WTC11 (cell line): ENCODE measurements at regions not wholly inside any gene's neighbourhood (a gene's known extent, or its start where the extent isn't known, plus 50 kb on each side); places are given as distances from the start of the nearest gene placed in this dataset.

ENCODE experiments used
- ATAC-seq: fragments of 200-7000 bp; cut with Tn5 transposase; 2 replicates; pipeline ENCODE4 v1.10.0; 2021; ENCODE audit warnings: mild to moderate bottlenecking, moderate library complexity
- CTCF ChIA-PET: fragments of 300-600 bp; sonication (Branson Sonifier 250); formaldehyde crosslinking; loops from one replicate; lab custom pipeline; 2021; ENCODE audit warnings: antibody characterized with exemption; lab: Charles Lee
- POLR2A ChIA-PET: fragments of 350-600 bp; sonication (Branson Sonifier 250); formaldehyde crosslinking; loops from one replicate; lab custom pipeline; 2021; ENCODE audit warnings: antibody characterized with exemption; lab: Charles Lee
- DNase-seq: peaks from one replicate; pipeline ENCODE4 v3.0.0; 2021; ENCODE audit warnings: low spot score
- H3K27ac Mint-ChIP-seq: 2 replicates; pipeline ENCODE4 v1.8.0; 2021; ENCODE audit warnings: mixed read lengths
- H3K27me3 Mint-ChIP-seq: 2 replicates; pipeline ENCODE4 v1.8.0; 2021; ENCODE audit warnings: low read depth, mild to moderate bottlenecking, moderate library complexity, mixed read lengths
- H3K36me3 Mint-ChIP-seq: 2 replicates; pipeline ENCODE4 v1.8.0; 2021; ENCODE audit warnings: mixed read lengths
- H3K4me1 Mint-ChIP-seq: 2 replicates; pipeline ENCODE4 v1.8.0; 2022; ENCODE audit warnings: mixed read lengths
- H3K4me3 Mint-ChIP-seq: 2 replicates; pipeline ENCODE4 v1.8.0; 2021; ENCODE audit warnings: mild to moderate bottlenecking, moderate library complexity, mixed read lengths
- H3K9me3 Mint-ChIP-seq: 2 replicates; pipeline ENCODE4 v1.8.0; 2021; ENCODE audit warnings: mixed read lengths
- CREB1 ChIP-seq: sonication (generic); formaldehyde crosslinking; IDR thresholded peaks from 2 replicates; pipeline ENCODE4 v1.8.0; 2023; ENCODE audit warnings: mild to moderate bottlenecking, missing genetic modification reagents
- EMX1 ChIP-seq: fragments of 250-450 bp; sonication (Bioruptor Pico); IDR thresholded peaks from 2 replicates; pipeline ENCODE4 v1.8.0; 2021; ENCODE audit warnings: mild to moderate bottlenecking
- FOXK1 ChIP-seq: sonication (generic); formaldehyde crosslinking; IDR thresholded peaks from 2 replicates; pipeline ENCODE4 v1.8.0; 2022; ENCODE audit warnings: mild to moderate bottlenecking, moderate library complexity, missing genetic modification reagents
- GABPB1 ChIP-seq: sonication (generic); formaldehyde crosslinking; IDR thresholded peaks from 2 replicates; pipeline ENCODE4 v1.8.1; 2023; ENCODE audit warnings: mild to moderate bottlenecking, missing genetic modification reagents
- GTF2I ChIP-seq: fragments of 250-450 bp; sonication (Bioruptor Pico); conservative IDR thresholded peaks from 2 replicates; pipeline ENCODE4 v1.4.0; 2021; ENCODE audit warnings: mild to moderate bottlenecking
- IRF2 ChIP-seq: sonication (generic); formaldehyde crosslinking; IDR thresholded peaks from 2 replicates; pipeline ENCODE4 v1.8.0; 2022; ENCODE audit warnings: low read depth, missing genetic modification reagents, borderline replicate concordance
- JAZF1 ChIP-seq: fragments of 250-450 bp; sonication (Bioruptor Pico); IDR thresholded peaks from 2 replicates; pipeline ENCODE4 v1.9.0; 2021; ENCODE audit warnings: moderate library complexity, mild to moderate bottlenecking, inconsistent platforms
- MXD4 ChIP-seq: fragments of 250-450 bp; sonication (Bioruptor Pico); IDR thresholded peaks from 2 replicates; pipeline ENCODE4 v1.8.0; 2021; ENCODE audit warnings: mild to moderate bottlenecking, moderate library complexity, borderline replicate concordance
- NFATC4 ChIP-seq: fragments of 250-450 bp; sonication (Bioruptor Pico); IDR thresholded peaks from 2 replicates; pipeline ENCODE4 v1.9.0; 2021; ENCODE audit warnings: mild to moderate bottlenecking
- NR3C1 ChIP-seq: sonication (generic); formaldehyde crosslinking; conservative IDR thresholded peaks from 2 replicates; pipeline ENCODE4 v1.8.1; 2023; ENCODE audit warnings: low read depth, mild to moderate bottlenecking, missing genetic modification reagents
- RELA ChIP-seq: sonication (generic); formaldehyde crosslinking; IDR thresholded peaks from 2 replicates; pipeline ENCODE4 v1.8.1; 2022; ENCODE audit warnings: missing genetic modification reagents, mild to moderate bottlenecking, borderline replicate concordance
- TCF7 ChIP-seq: sonication (generic); formaldehyde crosslinking; IDR thresholded peaks from 2 replicates; pipeline ENCODE4 v1.8.0; 2022; ENCODE audit warnings: mild to moderate bottlenecking, low read depth, missing genetic modification reagents, moderate library complexity
- ZNF121 ChIP-seq: sonication (generic); formaldehyde crosslinking; IDR thresholded peaks from 2 replicates; pipeline ENCODE4 v1.8.0; 2023; ENCODE audit warnings: missing genetic modification reagents
- ZNF232 ChIP-seq: sonication (generic); formaldehyde crosslinking; IDR thresholded peaks from 2 replicates; pipeline ENCODE4 v1.8.0; 2022; ENCODE audit warnings: mild to moderate bottlenecking, missing genetic modification reagents
- ZNF317 ChIP-seq: sonication (generic); formaldehyde crosslinking; IDR thresholded peaks from 2 replicates; pipeline ENCODE4 v1.8.1; 2023; ENCODE audit warnings: low read depth, mild to moderate bottlenecking, moderate library complexity, missing genetic modification reagents, borderline replicate concordance
- ZNF671 ChIP-seq: fragments of 250-450 bp; sonication (Bioruptor Pico); IDR thresholded peaks from 2 replicates; pipeline ENCODE4 v1.8.0; 2021; ENCODE audit warnings: mild to moderate bottlenecking
- TF ChIP-seq, protein P1 (sequence below): sonication (generic); formaldehyde crosslinking; IDR thresholded peaks from 2 replicates; pipeline ENCODE4 v1.8.1; 2022; ENCODE audit warnings: mild to moderate bottlenecking, moderate library complexity, missing genetic modification reagents
- TF ChIP-seq, protein P2 (sequence below): sonication (generic); formaldehyde crosslinking; IDR thresholded peaks from 2 replicates; pipeline ENCODE4 v1.8.1; 2023; ENCODE audit warnings: mild to moderate bottlenecking, missing genetic modification reagents, borderline replicate concordance
- TF ChIP-seq, protein P3 (sequence below): fragments of 250-450 bp; sonication (Bioruptor Pico); IDR thresholded peaks from 2 replicates; pipeline ENCODE4 v1.9.0; 2021; ENCODE audit warnings: mild to moderate bottlenecking
- TF ChIP-seq, protein P4 (sequence below): sonication (generic); formaldehyde crosslinking; IDR thresholded peaks from 2 replicates; pipeline ENCODE4 v1.8.1; 2023; ENCODE audit warnings: mild to moderate bottlenecking, missing genetic modification reagents, moderate library complexity
- TF ChIP-seq, protein P5 (sequence below): sonication (generic); formaldehyde crosslinking; conservative IDR thresholded peaks from 2 replicates; pipeline ENCODE4 v1.8.1; 2022; ENCODE audit warnings: mild to moderate bottlenecking, missing genetic modification reagents
- TF ChIP-seq, protein P6 (sequence below): sonication (generic); formaldehyde crosslinking; IDR thresholded peaks from 2 replicates; pipeline ENCODE4 v1.8.0; 2022; ENCODE audit warnings: mild to moderate bottlenecking, missing genetic modification reagents
- TF ChIP-seq, protein P7 (sequence below): fragments of 250-450 bp; sonication (Bioruptor Pico); IDR thresholded peaks from 2 replicates; pipeline ENCODE4 v1.9.0; 2021; ENCODE audit warnings: moderate library complexity, mild to moderate bottlenecking, inconsistent platforms, borderline replicate concordance
- TF ChIP-seq, protein P8 (sequence below): sonication (generic); formaldehyde crosslinking; IDR thresholded peaks from 2 replicates; pipeline ENCODE4 v1.8.1; 2023; ENCODE audit warnings: mild to moderate bottlenecking, missing genetic modification reagents

DNA sequence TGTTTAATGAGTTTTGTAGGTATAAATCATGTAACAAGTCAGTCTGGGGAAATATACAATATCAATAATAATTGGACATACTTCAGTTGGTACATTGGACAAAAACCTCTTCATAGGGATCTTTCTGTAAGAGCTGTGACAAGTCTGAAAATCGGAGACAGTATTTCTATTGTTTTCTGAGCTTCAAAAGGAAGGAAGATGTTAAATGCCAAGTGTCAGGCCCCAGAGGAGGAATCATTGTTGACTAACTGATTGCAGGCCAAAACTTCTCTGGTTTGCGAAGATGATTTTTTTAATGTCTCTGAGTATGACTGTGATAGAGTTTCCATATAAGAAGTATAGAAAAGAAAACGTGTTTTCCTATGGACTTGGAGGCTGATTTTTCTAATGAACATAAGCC lies 316.4 kb downstream of the RNF144B start:
- peaks cover 10% of the 10 kb centered on the region; the same call in 1 of the 2 replicates for H3K9me3 Mint-ChIP-seq
- ChIA-PET CTCF (no interaction called here), POLR2A (no interaction called here)
- H3K36me3 Mint-ChIP-seq = no peaks in the 10 kb centered on the region
- DNase-seq (no peak), ATAC-seq (no peak)
- H3K27me3 Mint-ChIP-seq = no peaks in the 10 kb centered on the region
- no peak overlapping the region for H3K27ac Mint-ChIP-seq
- TF ChIP-seq, protein P1, sequence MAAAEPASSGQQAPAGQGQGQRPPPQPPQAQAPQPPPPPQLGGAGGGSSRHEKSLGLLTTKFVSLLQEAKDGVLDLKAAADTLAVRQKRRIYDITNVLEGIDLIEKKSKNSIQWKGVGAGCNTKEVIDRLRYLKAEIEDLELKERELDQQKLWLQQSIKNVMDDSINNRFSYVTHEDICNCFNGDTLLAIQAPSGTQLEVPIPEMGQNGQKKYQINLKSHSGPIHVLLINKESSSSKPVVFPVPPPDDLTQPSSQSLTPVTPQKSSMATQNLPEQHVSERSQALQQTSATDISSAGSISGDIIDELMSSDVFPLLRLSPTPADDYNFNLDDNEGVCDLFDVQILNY = no peak
- TF ChIP-seq GABPB1 (CRISPR knock-in tag) (no peak), NR3C1 (CRISPR knock-in tag) (no peak), ZNF232 (CRISPR knock-in tag) (no peak), ZNF671 (CRISPR knock-in tag) (no peak)
- TF ChIP-seq, protein P2, sequence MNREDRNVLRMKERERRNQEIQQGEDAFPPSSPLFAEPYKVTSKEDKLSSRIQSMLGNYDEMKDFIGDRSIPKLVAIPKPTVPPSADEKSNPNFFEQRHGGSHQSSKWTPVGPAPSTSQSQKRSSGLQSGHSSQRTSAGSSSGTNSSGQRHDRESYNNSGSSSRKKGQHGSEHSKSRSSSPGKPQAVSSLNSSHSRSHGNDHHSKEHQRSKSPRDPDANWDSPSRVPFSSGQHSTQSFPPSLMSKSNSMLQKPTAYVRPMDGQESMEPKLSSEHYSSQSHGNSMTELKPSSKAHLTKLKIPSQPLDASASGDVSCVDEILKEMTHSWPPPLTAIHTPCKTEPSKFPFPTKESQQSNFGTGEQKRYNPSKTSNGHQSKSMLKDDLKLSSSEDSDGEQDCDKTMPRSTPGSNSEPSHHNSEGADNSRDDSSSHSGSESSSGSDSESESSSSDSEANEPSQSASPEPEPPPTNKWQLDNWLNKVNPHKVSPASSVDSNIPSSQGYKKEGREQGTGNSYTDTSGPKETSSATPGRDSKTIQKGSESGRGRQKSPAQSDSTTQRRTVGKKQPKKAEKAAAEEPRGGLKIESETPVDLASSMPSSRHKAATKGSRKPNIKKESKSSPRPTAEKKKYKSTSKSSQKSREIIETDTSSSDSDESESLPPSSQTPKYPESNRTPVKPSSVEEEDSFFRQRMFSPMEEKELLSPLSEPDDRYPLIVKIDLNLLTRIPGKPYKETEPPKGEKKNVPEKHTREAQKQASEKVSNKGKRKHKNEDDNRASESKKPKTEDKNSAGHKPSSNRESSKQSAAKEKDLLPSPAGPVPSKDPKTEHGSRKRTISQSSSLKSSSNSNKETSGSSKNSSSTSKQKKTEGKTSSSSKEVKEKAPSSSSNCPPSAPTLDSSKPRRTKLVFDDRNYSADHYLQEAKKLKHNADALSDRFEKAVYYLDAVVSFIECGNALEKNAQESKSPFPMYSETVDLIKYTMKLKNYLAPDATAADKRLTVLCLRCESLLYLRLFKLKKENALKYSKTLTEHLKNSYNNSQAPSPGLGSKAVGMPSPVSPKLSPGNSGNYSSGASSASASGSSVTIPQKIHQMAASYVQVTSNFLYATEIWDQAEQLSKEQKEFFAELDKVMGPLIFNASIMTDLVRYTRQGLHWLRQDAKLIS (CRISPR knock-in tag) = no peak
- TF ChIP-seq, protein P3, sequence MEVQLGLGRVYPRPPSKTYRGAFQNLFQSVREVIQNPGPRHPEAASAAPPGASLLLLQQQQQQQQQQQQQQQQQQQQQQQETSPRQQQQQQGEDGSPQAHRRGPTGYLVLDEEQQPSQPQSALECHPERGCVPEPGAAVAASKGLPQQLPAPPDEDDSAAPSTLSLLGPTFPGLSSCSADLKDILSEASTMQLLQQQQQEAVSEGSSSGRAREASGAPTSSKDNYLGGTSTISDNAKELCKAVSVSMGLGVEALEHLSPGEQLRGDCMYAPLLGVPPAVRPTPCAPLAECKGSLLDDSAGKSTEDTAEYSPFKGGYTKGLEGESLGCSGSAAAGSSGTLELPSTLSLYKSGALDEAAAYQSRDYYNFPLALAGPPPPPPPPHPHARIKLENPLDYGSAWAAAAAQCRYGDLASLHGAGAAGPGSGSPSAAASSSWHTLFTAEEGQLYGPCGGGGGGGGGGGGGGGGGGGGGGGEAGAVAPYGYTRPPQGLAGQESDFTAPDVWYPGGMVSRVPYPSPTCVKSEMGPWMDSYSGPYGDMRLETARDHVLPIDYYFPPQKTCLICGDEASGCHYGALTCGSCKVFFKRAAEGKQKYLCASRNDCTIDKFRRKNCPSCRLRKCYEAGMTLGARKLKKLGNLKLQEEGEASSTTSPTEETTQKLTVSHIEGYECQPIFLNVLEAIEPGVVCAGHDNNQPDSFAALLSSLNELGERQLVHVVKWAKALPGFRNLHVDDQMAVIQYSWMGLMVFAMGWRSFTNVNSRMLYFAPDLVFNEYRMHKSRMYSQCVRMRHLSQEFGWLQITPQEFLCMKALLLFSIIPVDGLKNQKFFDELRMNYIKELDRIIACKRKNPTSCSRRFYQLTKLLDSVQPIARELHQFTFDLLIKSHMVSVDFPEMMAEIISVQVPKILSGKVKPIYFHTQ = no peak
- H3K4me1 Mint-ChIP-seq = peaks cover 4% of the 10 kb centered on the region; the same call in 1 of the 2 replicates
- no peak overlapping the region for H3K4me3 Mint-ChIP-seq

DNA sequence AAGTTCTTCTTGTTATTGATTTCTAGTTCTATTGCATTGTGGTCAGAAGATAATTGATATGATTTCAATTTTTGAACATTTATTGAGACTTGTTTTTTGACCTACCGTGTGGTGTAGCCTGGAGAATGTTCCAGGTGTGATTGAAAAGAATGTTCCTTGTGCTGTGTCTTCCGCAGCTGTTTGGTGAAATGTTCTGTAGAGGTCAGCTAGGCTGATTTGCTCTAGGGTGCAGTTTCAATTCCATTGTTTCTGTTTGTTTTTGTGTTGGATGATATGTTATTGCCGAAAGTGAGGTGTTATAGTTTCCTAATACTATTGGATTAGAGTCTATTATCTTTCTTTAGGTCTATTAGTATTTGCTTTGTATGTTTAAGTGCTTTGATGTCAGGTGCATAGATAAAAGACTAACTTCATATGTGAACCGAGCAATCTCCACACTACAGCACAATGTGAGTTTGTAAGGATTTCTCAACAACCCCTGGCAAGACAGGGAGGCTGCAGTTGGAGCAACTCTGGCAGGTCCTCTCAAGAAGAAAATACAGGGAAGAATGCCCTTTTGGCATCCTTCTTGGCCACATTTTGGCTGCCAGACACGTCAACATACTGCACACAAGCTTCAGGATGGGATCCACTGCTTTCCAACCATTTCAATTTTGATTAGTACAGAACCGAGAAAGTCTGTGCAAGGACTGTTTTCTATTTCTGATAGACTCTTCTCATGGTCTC lies 320.7 kb downstream of the RNF144B start:
- DNase-seq (no peak), ATAC-seq (no peak)
- Mint-ChIP-seq H3K9me3 (peaks cover 6% of the 10 kb centered on the region; the same call in 1 of the 2 replicates), H3K27me3 (no peaks in the 10 kb centered on the region), H3K4me3 (no peak overlapping the region), H3K4me1 (no peaks in the 10 kb centered on the region), H3K27ac (no peak overlapping the region), H3K36me3 (no peaks in the 10 kb centered on the region)
- ChIA-PET POLR2A (interaction anchor here (0.6 kb wide), 1 partner anchor 394 kb away, joined by 4 read pairs; no protein-coding TSS in a partner anchor), CTCF (no interaction called here)
- no peak for TF ChIP-seq EMX1
- TF ChIP-seq, protein P4, sequence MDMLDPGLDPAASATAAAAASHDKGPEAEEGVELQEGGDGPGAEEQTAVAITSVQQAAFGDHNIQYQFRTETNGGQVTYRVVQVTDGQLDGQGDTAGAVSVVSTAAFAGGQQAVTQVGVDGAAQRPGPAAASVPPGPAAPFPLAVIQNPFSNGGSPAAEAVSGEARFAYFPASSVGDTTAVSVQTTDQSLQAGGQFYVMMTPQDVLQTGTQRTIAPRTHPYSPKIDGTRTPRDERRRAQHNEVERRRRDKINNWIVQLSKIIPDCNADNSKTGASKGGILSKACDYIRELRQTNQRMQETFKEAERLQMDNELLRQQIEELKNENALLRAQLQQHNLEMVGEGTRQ (CRISPR knock-in tag) = no peak
- no peak for TF ChIP-seq ZNF121 (CRISPR knock-in tag)
- TF ChIP-seq, protein P5, sequence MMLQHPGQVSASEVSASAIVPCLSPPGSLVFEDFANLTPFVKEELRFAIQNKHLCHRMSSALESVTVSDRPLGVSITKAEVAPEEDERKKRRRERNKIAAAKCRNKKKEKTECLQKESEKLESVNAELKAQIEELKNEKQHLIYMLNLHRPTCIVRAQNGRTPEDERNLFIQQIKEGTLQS = no peak
- TF ChIP-seq CREB1 (CRISPR knock-in tag) = no peak
- no peak for TF ChIP-seq TCF7 (CRISPR knock-in tag)
- no peak for TF ChIP-seq MXD4
- TF ChIP-seq IRF2 (CRISPR knock-in tag) = no peak
- no peak for TF ChIP-seq ZNF317 (CRISPR knock-in tag)
- TF ChIP-seq, protein P6, sequence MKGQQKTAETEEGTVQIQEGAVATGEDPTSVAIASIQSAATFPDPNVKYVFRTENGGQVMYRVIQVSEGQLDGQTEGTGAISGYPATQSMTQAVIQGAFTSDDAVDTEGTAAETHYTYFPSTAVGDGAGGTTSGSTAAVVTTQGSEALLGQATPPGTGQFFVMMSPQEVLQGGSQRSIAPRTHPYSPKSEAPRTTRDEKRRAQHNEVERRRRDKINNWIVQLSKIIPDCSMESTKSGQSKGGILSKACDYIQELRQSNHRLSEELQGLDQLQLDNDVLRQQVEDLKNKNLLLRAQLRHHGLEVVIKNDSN = no peak
- no peak for TF ChIP-seq FOXK1 (CRISPR knock-in tag)
- no peak for TF ChIP-seq NFATC4
- no peak for TF ChIP-seq JAZF1 (CRISPR knock-in tag)
- TF ChIP-seq RELA (CRISPR knock-in tag) = no peak
- TF ChIP-seq, protein P7, sequence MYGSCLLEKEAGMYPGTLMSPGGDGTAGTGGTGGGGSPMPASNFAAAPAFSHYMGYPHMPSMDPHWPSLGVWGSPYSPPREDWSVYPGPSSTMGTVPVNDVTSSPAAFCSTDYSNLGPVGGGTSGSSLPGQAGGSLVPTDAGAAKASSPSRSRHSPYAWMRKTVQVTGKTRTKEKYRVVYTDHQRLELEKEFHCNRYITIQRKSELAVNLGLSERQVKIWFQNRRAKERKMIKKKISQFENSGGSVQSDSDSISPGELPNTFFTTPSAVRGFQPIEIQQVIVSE = no peak
- TF ChIP-seq GTF2I (CRISPR knock-in tag) = no peak
- TF ChIP-seq, protein P8, sequence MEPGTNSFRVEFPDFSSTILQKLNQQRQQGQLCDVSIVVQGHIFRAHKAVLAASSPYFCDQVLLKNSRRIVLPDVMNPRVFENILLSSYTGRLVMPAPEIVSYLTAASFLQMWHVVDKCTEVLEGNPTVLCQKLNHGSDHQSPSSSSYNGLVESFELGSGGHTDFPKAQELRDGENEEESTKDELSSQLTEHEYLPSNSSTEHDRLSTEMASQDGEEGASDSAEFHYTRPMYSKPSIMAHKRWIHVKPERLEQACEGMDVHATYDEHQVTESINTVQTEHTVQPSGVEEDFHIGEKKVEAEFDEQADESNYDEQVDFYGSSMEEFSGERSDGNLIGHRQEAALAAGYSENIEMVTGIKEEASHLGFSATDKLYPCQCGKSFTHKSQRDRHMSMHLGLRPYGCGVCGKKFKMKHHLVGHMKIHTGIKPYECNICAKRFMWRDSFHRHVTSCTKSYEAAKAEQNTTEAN (CRISPR knock-in tag) = no peak
